PC-9 (cell line): ENCODE measurements at regions not wholly inside any gene's neighbourhood (a gene's known extent, or its start where the extent isn't known, plus 50 kb on each side); places are given as distances from the start of the nearest gene placed in this dataset.

Experiments used
- EZH2 ChIP-seq: fragments of 200-600 bp; sonication (generic); IDR thresholded peaks from 2 replicates; pipeline ENCODE4 v1.8.0; 2017; ENCODE audit warnings: antibody characterized with exemption, low read depth
- TF ChIP-seq, protein P1 (sequence below): fragments of 200-600 bp; sonication (generic); conservative IDR thresholded peaks from 2 replicates; pipeline ENCODE4 v1.6.1; 2017; ENCODE audit warnings: mixed run types, antibody characterized with exemption, mild to moderate bottlenecking, moderate library complexity

DNA sequence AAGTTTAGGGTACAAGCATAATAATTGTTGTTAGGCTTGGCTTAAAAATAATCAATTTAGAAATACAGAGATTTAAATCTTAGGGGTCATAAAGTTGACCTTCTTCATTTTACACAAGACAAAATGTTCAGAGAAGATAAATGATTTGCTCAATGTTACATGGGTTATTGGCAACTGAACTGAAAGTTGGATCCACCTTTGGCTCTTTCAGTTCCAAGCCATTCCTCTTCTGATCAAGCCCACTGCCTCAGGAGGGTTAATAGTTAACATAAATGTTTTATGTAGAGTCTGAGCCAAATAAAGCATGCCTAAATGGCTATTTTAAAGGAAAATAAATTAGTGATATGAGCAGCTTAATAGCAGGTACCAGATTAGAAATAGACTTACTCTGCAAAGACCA, 79.1 kb upstream of the RHOBTB1 start:
- TF ChIP-seq, protein P1, sequence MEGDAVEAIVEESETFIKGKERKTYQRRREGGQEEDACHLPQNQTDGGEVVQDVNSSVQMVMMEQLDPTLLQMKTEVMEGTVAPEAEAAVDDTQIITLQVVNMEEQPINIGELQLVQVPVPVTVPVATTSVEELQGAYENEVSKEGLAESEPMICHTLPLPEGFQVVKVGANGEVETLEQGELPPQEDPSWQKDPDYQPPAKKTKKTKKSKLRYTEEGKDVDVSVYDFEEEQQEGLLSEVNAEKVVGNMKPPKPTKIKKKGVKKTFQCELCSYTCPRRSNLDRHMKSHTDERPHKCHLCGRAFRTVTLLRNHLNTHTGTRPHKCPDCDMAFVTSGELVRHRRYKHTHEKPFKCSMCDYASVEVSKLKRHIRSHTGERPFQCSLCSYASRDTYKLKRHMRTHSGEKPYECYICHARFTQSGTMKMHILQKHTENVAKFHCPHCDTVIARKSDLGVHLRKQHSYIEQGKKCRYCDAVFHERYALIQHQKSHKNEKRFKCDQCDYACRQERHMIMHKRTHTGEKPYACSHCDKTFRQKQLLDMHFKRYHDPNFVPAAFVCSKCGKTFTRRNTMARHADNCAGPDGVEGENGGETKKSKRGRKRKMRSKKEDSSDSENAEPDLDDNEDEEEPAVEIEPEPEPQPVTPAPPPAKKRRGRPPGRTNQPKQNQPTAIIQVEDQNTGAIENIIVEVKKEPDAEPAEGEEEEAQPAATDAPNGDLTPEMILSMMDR = no peak
- no peak for TF ChIP-seq EZH2
